GM12878 (cell line): ENCODE measurements at regions not wholly inside any gene's neighbourhood (a gene's known extent, or its start where the extent isn't known, plus 50 kb on each side); places are given as distances from the start of the nearest gene placed in this dataset.

Experiments
- ATAC-seq: fragments of 200-7000 bp; cut with Tn5 transposase; 3 replicates; pipeline ENCODE4 v1.9.1; 2020; ENCODE audit warnings: mild to moderate bottlenecking, moderate library complexity
- BruUV-seq: library from RNA; stranded (reverse); fragments of 400-500 nt; replicated peaks from 2 replicates; lab custom pipeline; 2021; lab: Mats Ljungman, UMichigan
- CTCF ChIA-PET: fragments of 300-600 bp; sonication (Branson Sonifier 250); formaldehyde crosslinking; extraction: SDS; loops from one replicate; lab custom pipeline; 2021; ENCODE audit warnings: inconsistent platforms; lab: Yijun Ruan, JAX
- POLR2A ChIA-PET: fragments of 350-600 bp; formaldehyde crosslinking; extraction: SDS; loops from one replicate; lab custom pipeline; 2021; ENCODE audit warnings: inconsistent platforms; lab: Charles Lee
- RAD21 ChIA-PET: fragments of 300-600 bp; sonication (Branson Sonifier 250); formaldehyde crosslinking; loops from one replicate; lab custom pipeline; 2023; ENCODE audit warnings: antibody characterized with exemption; ENCODE audit not compliant: unreplicated experiment; lab: Charles Lee
- SMC1A ChIA-PET: fragments of 300-600 bp; sonication (Branson Sonifier 250); formaldehyde crosslinking; loops from one replicate; lab custom pipeline; 2023; ENCODE audit not compliant: unreplicated experiment, uncharacterized antibody; lab: Charles Lee
- DNase-seq: peaks from one replicate; pipeline ENCODE4 v3.0.0-alpha.2; 2011; ENCODE audit warnings: low read depth, low spot score
- FAIRE-seq: peaks from 3 replicates; lab custom pipeline; 2011; peaks lifted over from hg19 to GRCh38; lab: Jason Lieb, UNC
- H2AFZ ChIP-seq: 2 replicates; pipeline ENCODE4 v1.6.0; 2011; ENCODE audit warnings: low read depth, low read length, control low read depth; ENCODE audit not compliant: control insufficient read depth
- H3K27ac ChIP-seq: 2 replicates; pipeline ENCODE4 v1.5.1; 2011; ENCODE audit warnings: control low read depth; ENCODE audit not compliant: control insufficient read depth, insufficient read depth
- H3K27me3 ChIP-seq, 2 experiments: replicated peaks in 1 of 2; 2 replicates each; pipeline versions ENCODE4 v1.6.0 to v1.6.1; 2011; ENCODE audit warnings: low read length in 1 of 2; ENCODE audit not compliant: control insufficient read depth in 2 of 2, insufficient read depth in 2 of 2
- H3K36me3 ChIP-seq, 2 experiments: 2 replicates each; pipeline ENCODE4 v1.5.1; 2011; ENCODE audit warnings: low read length in 1 of 2; ENCODE audit not compliant: control insufficient read depth in 2 of 2, insufficient read depth in 2 of 2
- H3K4me1 ChIP-seq: 2 replicates; pipeline ENCODE4 v1.6.1; 2011; ENCODE audit warnings: mild to moderate bottlenecking, low read length, moderate library complexity, mixed read lengths; ENCODE audit not compliant: control insufficient read depth, insufficient read depth
- H3K4me2 ChIP-seq: 2 replicates; pipeline ENCODE4 v1.6.0; 2011; ENCODE audit warnings: control low read depth; ENCODE audit not compliant: control insufficient read depth, insufficient read depth
- H3K4me3 ChIP-seq: fragments of 200-600 bp; sonication (generic); 2 replicates; pipeline ENCODE4 v1.5.1; 2016
- H3K79me2 ChIP-seq: 2 replicates; pipeline ENCODE4 v1.6.0; 2011; ENCODE audit warnings: low read length; ENCODE audit not compliant: control insufficient read depth, insufficient read depth
- H3K9ac ChIP-seq: 2 replicates; pipeline ENCODE4 v1.8.0; 2011; ENCODE audit warnings: low read length, control low read depth, mixed read lengths; ENCODE audit not compliant: control insufficient read depth, insufficient read depth
- H3K9me3 ChIP-seq: replicated peaks from 3 replicates; pipeline ENCODE4 v1.5.1; 2011; ENCODE audit warnings: mild to moderate bottlenecking, low read length; ENCODE audit not compliant: control insufficient read depth, insufficient read depth
- H4K20me1 ChIP-seq: 2 replicates; pipeline ENCODE4 v1.6.0; 2011; ENCODE audit not compliant: control insufficient read depth, insufficient read depth
- ATF2 ChIP-seq: IDR thresholded peaks from 2 replicates; pipeline ENCODE4 v1.6.1; 2012; ENCODE audit warnings: low read length, inconsistent platforms
- ATF7 ChIP-seq: fragments of 450-650 bp; IDR thresholded peaks from 2 replicates; pipeline ENCODE4 v1.6.1; 2016; ENCODE audit warnings: low read depth, mild to moderate bottlenecking
- BACH1 ChIP-seq: fragments of 450-650 bp; IDR thresholded peaks from 2 replicates; pipeline ENCODE4 v1.6.1; 2017; ENCODE audit warnings: mild to moderate bottlenecking, borderline replicate concordance
- BMI1 ChIP-seq: fragments of 450-650 bp; IDR thresholded peaks from 2 replicates; pipeline ENCODE4 v1.6.1; 2016; ENCODE audit warnings: mild to moderate bottlenecking, moderate library complexity, borderline replicate concordance
- DPF2 ChIP-seq: fragments of 450-650 bp; IDR thresholded peaks from 2 replicates; pipeline ENCODE4 v1.6.1; 2017; ENCODE audit warnings: mild to moderate bottlenecking
- FOXM1 ChIP-seq: IDR thresholded peaks from 2 replicates; pipeline ENCODE4 v1.6.1; 2012; ENCODE audit warnings: low read depth, mild to moderate bottlenecking, inconsistent platforms, low read length, moderate library complexity
- IKZF2 ChIP-seq, 2 experiments: fragments of 450-650 bp; IDR thresholded peaks; 2 replicates each; pipeline ENCODE4 v1.6.1; 2017; ENCODE audit warnings: mild to moderate bottlenecking in 2 of 2, moderate library complexity in 2 of 2
- RAD51 ChIP-seq: fragments of 450-650 bp; IDR thresholded peaks from 2 replicates; pipeline ENCODE4 v1.6.1; 2016; ENCODE audit warnings: moderate library complexity, mild to moderate bottlenecking, inconsistent platforms
- SUPT20H ChIP-seq: IDR thresholded peaks from 2 replicates; pipeline ENCODE4 v1.6.1; 2011; ENCODE audit warnings: low read depth, mild to moderate bottlenecking, low read length, moderate library complexity, borderline replicate concordance; ENCODE audit not compliant: control insufficient read depth
- WGBS: methylation state at CpG from one replicate; pipeline ENCODE4 v1.1.6; 2016; ENCODE audit warnings: low lambda C conversion rate; ENCODE audit not compliant: insufficient replicate concordance, insufficient coverage; ENCODE audit errors: missing lambda C conversion rate; 5-methylcytosine and 5-hydroxymethylcytosine counted together
- in situ Hi-C: fragments of 300-500 bp; cut with MboI; formaldehyde crosslinking; loops from 9 replicates; pipeline ENCODE4 v1.14.3; 2018; ENCODE audit warnings: mixed read lengths
- intact Hi-C: fragments of 100-400 bp; cut with micrococcal nuclease; formaldehyde crosslinking; loops from one replicate; pipeline ENCODE4 v1.14.2; 2022; ENCODE audit not compliant: unreplicated experiment

- BruUV-seq: no TSS peak
- Histone ChIP-seq H3K4me3 (no peak overlapping the region), H3K4me2 (no peak overlapping the region), H3K9ac (no peak overlapping the region), H3K4me1 (no peaks in the 10 kb centered on the region), H3K9me3 (no peaks in the 10 kb centered on the region), H2AFZ (no peak overlapping the region), H3K27ac (no peak overlapping the region), H3K36me3 (no peaks in the 10 kb centered on the region), H4K20me1 (no peaks in the 10 kb centered on the region), H3K27me3 (no peaks in the 10 kb centered on the region)
- ChIA-PET CTCF (interaction anchor here (0.6 to 1.7 kb wide), 5 partner anchors 14 to 177 kb away, joined by 3 to 6 read pairs (median 4); no protein-coding TSS in a partner anchor), SMC1A (interaction anchor here (0.7 to 1.7 kb wide), 4 partner anchors 11 to 178 kb away, joined by 3 to 5 read pairs (median 3); no protein-coding TSS in a partner anchor), RAD21 (interaction anchor here (1.1 kb wide), 1 partner anchor 178 kb away, joined by 5 read pairs; no protein-coding TSS in a partner anchor), POLR2A (no interaction called here)
- DNase-seq: no peak
- in situ Hi-C loops (no loop called here), intact Hi-C loops (no loop called here)
- no peak for ATAC-seq
- no peak for FAIRE-seq
- WGBS: 33% methylated on average over 8 of the region's 8 CpGs
- TF ChIP-seq FOXM1 (no peak), IKZF2 (IDR thresholded peaks at IDR 0.05) (no peak), BACH1 (no peak), ATF2 (no peak), BMI1 (no peak), RAD51 (no peak), DPF2 (no peak), ATF7 (no peak), SUPT20H (no peak)
- TF ChIP-seq, all 136 proteins: peak for 0
- H3K79me2 ChIP-seq: no peaks in the 10 kb centered on the region
These were observed 74.6 kb upstream of the GDF10 start for GRCh38 chr10:47225219-47225927.
